Panc1 (cell line): ENCODE measurements at regions not wholly inside any gene's neighbourhood (a gene's known extent, or its start where the extent isn't known, plus 50 kb on each side); places are given as distances from the start of the nearest gene placed in this dataset.

ENCODE experiments used
- ATAC-seq: fragments of 200-7000 bp; cut with Tn5 transposase; 2 replicates; pipeline ENCODE4 v1.9.1; 2020; ENCODE audit warnings: mild to moderate bottlenecking, moderate library complexity
- BruUV-seq: library from RNA; stranded (reverse); fragments of 400-500 nt; replicated peaks from 2 replicates; lab custom pipeline; 2021; lab: Mats Ljungman, UMichigan
- CTCF ChIA-PET: fragments of 300-600 bp; sonication (Branson Sonifier 250); formaldehyde crosslinking; loops from one replicate; lab custom pipeline; 2022; ENCODE audit warnings: antibody characterized with exemption; lab: Charles Lee
- POLR2A ChIA-PET: fragments of 300-600 bp; sonication (Branson Sonifier 250); formaldehyde crosslinking; loops from one replicate; lab custom pipeline; 2022; ENCODE audit warnings: antibody characterized with exemption; lab: Charles Lee
- DNase-seq: peaks from one replicate; pipeline ENCODE4 v3.0.0-alpha.2; 2010; ENCODE audit warnings: low read depth, low spot score
- H3K27ac ChIP-seq: 2 replicates; pipeline ENCODE4 v1.5.1; 2011; ENCODE audit warnings: mild to moderate bottlenecking, low read length, inconsistent platforms
- H3K27me3 ChIP-seq: fragments of 200-500 bp; sonication (Bioruptor generic); 2 replicates; pipeline ENCODE4 v1.6.0; 2014; ENCODE audit warnings: low read length, inconsistent platforms; ENCODE audit not compliant: control insufficient read depth, insufficient read depth
- H3K36me3 ChIP-seq: fragments of 200-500 bp; sonication (Bioruptor generic); 2 replicates; pipeline ENCODE4 v1.5.1; 2014; ENCODE audit warnings: inconsistent platforms, mild to moderate bottlenecking, low read length, moderate library complexity; ENCODE audit not compliant: control insufficient read depth, insufficient read depth
- H3K4me1 ChIP-seq: 2 replicates; pipeline ENCODE4 v1.5.1; 2011; ENCODE audit warnings: inconsistent platforms, mild to moderate bottlenecking, low read length, moderate library complexity; ENCODE audit not compliant: control insufficient read depth, insufficient read depth
- H3K4me3 ChIP-seq, 2 experiments: 2 replicates each; pipeline ENCODE4 v1.5.1; 2011 to 2012; ENCODE audit warnings: low read depth in 2 of 2, low read length in 2 of 2, mild to moderate bottlenecking in 2 of 2, inconsistent platforms in 1 of 2, moderate library complexity in 1 of 2
- H3K9me3 ChIP-seq: fragments of 200-500 bp; sonication (Bioruptor generic); 2 replicates; pipeline ENCODE4 v1.5.1; 2014; ENCODE audit warnings: low read depth, mild to moderate bottlenecking, inconsistent platforms, low read length, moderate library complexity; ENCODE audit not compliant: control insufficient read depth, insufficient read depth
- CTCF ChIP-seq: fragments of 450-650 bp; IDR thresholded peaks from 2 replicates; pipeline ENCODE4 v1.5.1; 2017; ENCODE audit warnings: mild to moderate bottlenecking
- POLR2AphosphoS5 ChIP-seq: IDR thresholded peaks from 2 replicates; pipeline ENCODE4 v1.6.1; 2012; ENCODE audit warnings: mild to moderate bottlenecking, low read depth, low read length, moderate library complexity
- REST ChIP-seq, 2 experiments: IDR thresholded peaks; 2 replicates each; pipeline ENCODE4 v1.6.1; 2011 to 2012; ENCODE audit warnings: low read depth in 2 of 2, control low read depth in 1 of 2, low read length in 1 of 2, mild to moderate bottlenecking in 1 of 2, moderate library complexity in 1 of 2; ENCODE audit not compliant: insufficient read depth in 1 of 2
- SIN3A ChIP-seq: IDR thresholded peaks from 2 replicates; pipeline ENCODE4 v1.6.1; 2012; ENCODE audit warnings: low read depth, mild to moderate bottlenecking, low read length, moderate library complexity, borderline replicate concordance; ENCODE audit not compliant: insufficient read depth
- TCF7L2 ChIP-seq: IDR thresholded peaks from 2 replicates; pipeline ENCODE4 v1.6.1; 2011; ENCODE audit warnings: mild to moderate bottlenecking, low read depth, low read length, inconsistent platforms
- in situ Hi-C: cut with HindIII; loops from 2 replicates; pipeline ENCODE4 v1.10.0; 2016; ENCODE audit warnings: low sequenced_read_pairs, low pct_unique_long_range_greater_than_20kb
- intact Hi-C: fragments of 100-400 bp; cut with micrococcal nuclease; formaldehyde crosslinking; loops from one replicate; pipeline ENCODE4 v1.10.0; 2022; ENCODE audit not compliant: unreplicated experiment

GRCh38 chr2:171615069-171615468 is 72.2 kb upstream of the DYNC1I2 start:
- peaks cover 7% of the 10 kb centered on the region; the same call in 1 of the 2 replicates for H3K27me3 ChIP-seq
- H3K27ac ChIP-seq = no peak overlapping the region
- no TSS peak for BruUV-seq
- no peak overlapping the region for H3K4me3 ChIP-seq
- no peaks in the 10 kb centered on the region for H3K4me1 ChIP-seq
- no peaks in the 10 kb centered on the region for H3K9me3 ChIP-seq
- intact Hi-C loops = no loop called here
- H3K36me3 ChIP-seq = no peaks in the 10 kb centered on the region
- TF ChIP-seq CTCF (no peak), SIN3A (no peak), TCF7L2 (no peak), POLR2AphosphoS5 (no peak), REST (IDR thresholded peaks at IDR 0.05; ENCODE audit: insufficient read depth in 1 of 2, low read depth in 2 of 2, low read length in 1 of 2) (no peak)
- ChIA-PET CTCF (no interaction called here), POLR2A (interaction anchor here (0.5 kb wide), 1 partner anchor 36 kb away, joined by 3 read pairs; no protein-coding TSS in a partner anchor)
- in situ Hi-C loops = no loop called here
- ATAC-seq (no peak), DNase-seq (no peak)

- TF ChIP-seq SIN3A = no peak
- no peak for TF ChIP-seq CTCF
- TF ChIP-seq TCF7L2 = no peak
- no peak for TF ChIP-seq POLR2AphosphoS5
- TF ChIP-seq REST (IDR thresholded peaks at IDR 0.05; ENCODE audit: insufficient read depth in 1 of 2, low read depth in 2 of 2, low read length in 1 of 2) = no peak
- POLR2A ChIA-PET = no interaction called here
- Histone ChIP-seq H3K27ac (no peak overlapping the region), H3K9me3 (no peaks in the 10 kb centered on the region), H3K4me1 (no peaks in the 10 kb centered on the region), H3K4me3 (no peak overlapping the region), H3K27me3 (peaks cover 7% of the 10 kb centered on the region; the same call in 1 of the 2 replicates), H3K36me3 (no peaks in the 10 kb centered on the region)
- BruUV-seq = no TSS peak
- intact Hi-C loops = no loop called here
- in situ Hi-C loops = no loop called here
- no peak for ATAC-seq
- CTCF ChIA-PET = no interaction called here
- no peak for DNase-seq
Measured at GRCh38 chr2:171617981-171618380, 69.3 kb upstream of the DYNC1I2 start.
